Smooth muscle cell (in vitro differentiated cells): ENCODE measurements at regions not wholly inside any gene's neighbourhood (a gene's known extent, or its start where the extent isn't known, plus 50 kb on each side); places are given as distances from the start of the nearest gene placed in this dataset.
"Not testable (repeated sequence)": the region's sequence is repeated elsewhere in the genome, so short reads cannot be mapped to it uniquely, and the experiment has no call there.

Source experiments
- DNase-seq: peaks from one replicate; lab custom pipeline; 2025; ENCODE audit not compliant: unreplicated experiment; lab: John Stamatoyannopoulos, UW
- H2AFZ ChIP-seq: fragments of 200-600 bp; sonication (generic); 2 replicates; pipeline ENCODE4 v1.6.0; 2016; ENCODE audit warnings: antibody characterized with exemption, low read depth, mild to moderate bottlenecking
- H3F3A ChIP-seq: fragments of 200-600 bp; sonication (generic); 2 replicates; pipeline ENCODE4 v1.6.0; 2017; ENCODE audit warnings: antibody characterized with exemption, low read depth
- H3K27ac ChIP-seq: fragments of 200-600 bp; sonication (generic); 2 replicates; pipeline ENCODE4 v1.5.1; 2016; ENCODE audit warnings: low read depth, mild to moderate bottlenecking
- H3K27me3 ChIP-seq: fragments of 200-600 bp; sonication (generic); 2 replicates; pipeline ENCODE4 v1.6.1; 2016; ENCODE audit warnings: low read depth, mild to moderate bottlenecking
- H3K36me3 ChIP-seq: fragments of 200-600 bp; sonication (generic); 2 replicates; pipeline ENCODE4 v1.5.1; 2016; ENCODE audit warnings: low read depth
- H3K4me1 ChIP-seq: fragments of 200-600 bp; sonication (generic); 2 replicates; pipeline ENCODE4 v1.5.1; 2016; ENCODE audit warnings: low read depth
- H3K4me2 ChIP-seq: fragments of 200-600 bp; sonication (generic); 2 replicates; pipeline ENCODE4 v1.6.0; 2016; ENCODE audit warnings: mild to moderate bottlenecking
- H3K4me3 ChIP-seq: fragments of 200-600 bp; sonication (generic); 2 replicates; pipeline ENCODE4 v1.5.1; 2016; ENCODE audit warnings: mild to moderate bottlenecking
- H3K79me2 ChIP-seq: fragments of 200-600 bp; sonication (generic); 2 replicates; pipeline ENCODE4 v1.6.0; 2016; ENCODE audit warnings: low read depth, mild to moderate bottlenecking
- H3K9ac ChIP-seq: fragments of 200-600 bp; sonication (generic); 2 replicates; pipeline ENCODE4 v1.6.0; 2016; ENCODE audit warnings: low read depth
- H3K9me3 ChIP-seq: fragments of 200-600 bp; sonication (generic); replicated peaks from 2 replicates; pipeline ENCODE4 v1.5.1; 2016; ENCODE audit warnings: low read depth
- H4K20me1 ChIP-seq: fragments of 200-600 bp; sonication (generic); 2 replicates; pipeline ENCODE4 v1.6.0; 2016; ENCODE audit warnings: low read depth
- CTCF ChIP-seq: fragments of 200-600 bp; sonication (generic); IDR thresholded peaks from 2 replicates; pipeline ENCODE4 v1.5.1; 2017; ENCODE audit warnings: borderline replicate concordance, mild to moderate bottlenecking, antibody characterized with exemption; ENCODE audit not compliant: insufficient read depth, poor library complexity, severe bottlenecking
- WGBS: methylation state at CpG from one replicate; pipeline ENCODE4 v1.1.7; 2016; ENCODE audit warnings: low lambda C conversion rate; 5-methylcytosine and 5-hydroxymethylcytosine counted together

GRCh38 chr5:40437452-40437861 lies 242.3 kb upstream of the PTGER4 start:
- no peaks in the 10 kb centered on the region for H3K9me3 ChIP-seq
- no peak overlapping the region for H3K4me2 ChIP-seq
- no peak for DNase-seq
- no peaks in the 10 kb centered on the region for H3F3A ChIP-seq
- no peak for TF ChIP-seq CTCF
- no peak overlapping the region for H3K9ac ChIP-seq
- no peaks in the 10 kb centered on the region for H4K20me1 ChIP-seq
- H2AFZ ChIP-seq: no peak overlapping the region
- H3K4me1 ChIP-seq: no peaks in the 10 kb centered on the region
- H3K27ac ChIP-seq: no peak overlapping the region
- H3K79me2 ChIP-seq: no peaks in the 10 kb centered on the region
- 71% methylated on average over 4 of the region's 4 CpGs for WGBS
- H3K4me3 ChIP-seq: no peak overlapping the region
- no peaks in the 10 kb centered on the region for H3K27me3 ChIP-seq
- no peaks in the 10 kb centered on the region for H3K36me3 ChIP-seq

- Histone ChIP-seq H3K36me3 (no peaks in the 10 kb centered on the region), H3K4me3 (no peak overlapping the region), H3K9me3 (no peaks in the 10 kb centered on the region), H3K27ac (no peak overlapping the region), H2AFZ (no peak overlapping the region), H3K4me1 (no peaks in the 10 kb centered on the region), H3K27me3 (no peaks in the 10 kb centered on the region), H4K20me1 (no peaks in the 10 kb centered on the region), H3K4me2 (no peak overlapping the region), H3K79me2 (no peaks in the 10 kb centered on the region), H3F3A (no peaks in the 10 kb centered on the region), H3K9ac (no peak overlapping the region)
- no peak for TF ChIP-seq CTCF
- WGBS: 89% methylated on average over 9 of the region's 9 CpGs
- no peak for DNase-seq
Measured at GRCh38 chr5:40436535-40437237, 243.0 kb upstream of the PTGER4 start.

GRCh38 chr5:40435706-40436105 lies 244.0 kb upstream of the PTGER4 start:
- not testable (repeated sequence) for H3K27ac ChIP-seq, H3K36me3 ChIP-seq, H3K4me2 ChIP-seq, H3F3A ChIP-seq, H3K9me3 ChIP-seq, H3K4me3 ChIP-seq, H3K27me3 ChIP-seq, DNase-seq, H4K20me1 ChIP-seq, H3K9ac ChIP-seq, H2AFZ ChIP-seq, H3K79me2 ChIP-seq, H3K4me1 ChIP-seq
- 90% methylated on average over 4 of the region's 4 CpGs for WGBS

- H3K9ac ChIP-seq: no peak overlapping the region
- H2AFZ ChIP-seq: no peak overlapping the region
- no peaks in the 10 kb centered on the region for H3K79me2 ChIP-seq
- H3F3A ChIP-seq: no peaks in the 10 kb centered on the region
- H3K4me2 ChIP-seq: no peak overlapping the region
- H3K4me1 ChIP-seq: no peaks in the 10 kb centered on the region
- no peak for TF ChIP-seq CTCF
- no peaks in the 10 kb centered on the region for H4K20me1 ChIP-seq
- no peak overlapping the region for H3K27ac ChIP-seq
- H3K27me3 ChIP-seq: no peaks in the 10 kb centered on the region
- no peak for DNase-seq
- H3K4me3 ChIP-seq: no peak overlapping the region
- H3K9me3 ChIP-seq: no peaks in the 10 kb centered on the region
- 79% methylated on average over 1 of the region's 1 CpG for WGBS
- no peaks in the 10 kb centered on the region for H3K36me3 ChIP-seq
Measured at GRCh38 chr5:40432836-40433235, 246.9 kb upstream of the PTGER4 start.
